GM18868 (cell line): ENCODE measurements at regions not wholly inside any gene's neighbourhood (a gene's known extent, or its start where the extent isn't known, plus 50 kb on each side); places are given as distances from the start of the nearest gene placed in this dataset.
"Not testable (repeated sequence)": the region's sequence is repeated elsewhere in the genome, so short reads cannot be mapped to it uniquely, and the experiment has no call there.

Experiments
- ATAC-seq: cut with Tn5 transposase; IDR thresholded peaks from one replicate; pipeline ENCODE4 v1.9.1; 2021; ENCODE audit warnings: mild to moderate bottlenecking, moderate library complexity; ENCODE audit not compliant: unreplicated experiment

DNA sequence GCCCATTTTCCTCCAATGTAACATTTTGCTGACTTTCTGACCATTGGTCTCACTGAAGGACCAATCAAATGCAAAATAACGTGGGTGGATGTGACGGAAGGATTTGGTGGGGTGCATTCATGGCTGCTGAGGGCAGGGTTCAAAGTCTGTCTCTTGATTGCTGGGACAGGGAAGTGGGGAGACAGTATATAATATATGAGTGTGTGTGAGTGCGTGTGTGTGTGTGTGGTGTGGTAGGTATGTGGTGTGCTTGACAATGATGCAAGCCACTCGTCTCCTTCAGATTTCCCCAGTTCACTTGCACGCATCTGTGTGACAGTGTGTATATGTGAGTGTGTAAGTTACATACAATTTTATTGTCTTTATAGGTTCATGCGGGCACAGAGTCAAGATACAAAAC is 477.3 kb downstream of the DIRAS2 start:
- no peak for ATAC-seq

DNA sequence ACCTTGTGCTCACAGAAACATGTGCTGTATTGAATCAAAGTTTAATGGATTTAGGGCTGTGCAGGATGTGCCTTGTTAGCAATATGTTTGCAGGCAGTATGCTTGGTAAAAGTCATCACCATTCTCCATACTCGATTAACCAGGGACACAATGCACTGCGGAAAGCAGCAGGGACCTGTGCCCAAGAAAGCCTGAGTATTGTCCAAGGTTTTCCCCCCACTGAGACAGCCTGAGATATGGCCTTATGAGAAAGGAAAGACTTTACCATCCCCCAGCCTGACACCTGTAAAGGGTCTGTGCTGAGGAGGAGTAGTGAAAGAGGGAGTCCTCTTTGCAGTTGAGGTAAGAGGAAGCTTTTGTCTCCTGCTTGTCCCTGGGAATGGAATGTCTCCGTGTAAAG is 476.2 kb downstream of the DIRAS2 start:
- not testable (repeated sequence) for ATAC-seq

DNA sequence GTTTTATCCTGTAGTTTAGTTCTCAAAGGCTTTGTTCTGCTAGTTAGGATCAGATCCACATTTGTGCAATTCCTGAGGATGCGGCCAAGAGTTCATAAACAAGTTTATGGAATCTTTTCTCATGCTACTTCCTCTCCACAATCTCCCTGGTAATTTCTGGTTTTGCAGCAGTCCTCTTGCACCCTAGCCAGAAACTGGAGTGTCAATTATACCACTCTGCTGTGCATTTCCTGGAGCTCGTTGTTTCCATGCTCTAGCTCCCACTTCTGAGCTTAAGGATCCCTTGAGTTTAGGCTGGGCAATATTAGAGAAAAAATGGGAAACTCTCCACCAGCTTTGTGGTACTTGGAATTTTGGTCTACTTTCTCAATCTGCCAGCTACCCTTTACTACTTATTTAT is 474.7 kb downstream of the DIRAS2 start:
- ATAC-seq = no peak

GRCh38 chr9:90169490-90169889 is 473.1 kb downstream of the DIRAS2 start:
- ATAC-seq = no peak

- not testable (repeated sequence) for ATAC-seq
Measured at GRCh38 chr9:90173935-90174334, 468.7 kb downstream of the DIRAS2 start.

DNA sequence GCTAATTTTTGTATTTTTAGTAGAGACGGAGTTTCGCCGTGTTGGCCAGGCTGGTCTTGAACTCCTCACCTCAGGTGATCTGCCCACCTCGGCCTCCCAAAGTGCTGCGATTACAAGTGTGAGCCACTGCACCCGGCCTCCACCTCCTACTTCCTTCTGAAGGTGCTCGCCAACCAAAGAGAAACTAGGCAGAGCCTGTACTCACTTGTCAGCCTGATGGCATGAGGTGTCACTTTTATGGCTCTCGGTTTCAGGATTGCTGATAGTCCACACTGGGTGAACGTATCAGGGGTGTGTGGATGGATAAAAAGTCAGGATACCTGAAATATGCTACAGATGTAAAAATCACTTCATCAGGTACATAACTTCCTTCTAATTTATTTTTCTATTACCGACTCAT is 468.3 kb downstream of the DIRAS2 start:
- ATAC-seq = not testable (repeated sequence)

- ATAC-seq = no peak
Measured at GRCh38 chr9:90175257-90175656, 467.4 kb downstream of the DIRAS2 start.

DNA sequence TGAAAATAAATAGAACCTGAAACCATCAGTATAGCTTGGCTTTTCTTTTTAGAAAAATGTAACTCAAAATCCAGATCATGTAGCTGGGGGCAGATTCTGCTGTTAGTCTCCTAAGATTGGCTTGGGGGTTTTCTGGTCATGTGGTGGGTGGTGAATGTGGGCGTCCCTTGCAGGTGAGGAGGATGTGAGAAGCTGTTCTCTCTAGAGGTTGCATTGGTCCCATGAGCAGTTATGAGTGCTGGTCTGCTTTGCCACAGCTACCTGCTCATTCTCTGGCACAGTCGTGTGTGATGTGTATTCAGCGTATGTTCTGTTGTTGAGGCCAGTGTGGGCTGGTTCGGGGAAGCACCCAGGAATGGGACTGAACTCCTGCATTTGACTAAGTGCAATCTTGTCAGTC is 466.8 kb downstream of the DIRAS2 start:
- ATAC-seq = no peak

- no peak for ATAC-seq
Measured at GRCh38 chr9:90176901-90177300, 465.7 kb downstream of the DIRAS2 start.

- ATAC-seq = no peak
Measured at GRCh38 chr9:90180381-90180780, 462.2 kb downstream of the DIRAS2 start.

GRCh38 chr9:90188656-90189055 is 454.0 kb downstream of the DIRAS2 start:
- ATAC-seq = peak; percentile 55

DNA sequence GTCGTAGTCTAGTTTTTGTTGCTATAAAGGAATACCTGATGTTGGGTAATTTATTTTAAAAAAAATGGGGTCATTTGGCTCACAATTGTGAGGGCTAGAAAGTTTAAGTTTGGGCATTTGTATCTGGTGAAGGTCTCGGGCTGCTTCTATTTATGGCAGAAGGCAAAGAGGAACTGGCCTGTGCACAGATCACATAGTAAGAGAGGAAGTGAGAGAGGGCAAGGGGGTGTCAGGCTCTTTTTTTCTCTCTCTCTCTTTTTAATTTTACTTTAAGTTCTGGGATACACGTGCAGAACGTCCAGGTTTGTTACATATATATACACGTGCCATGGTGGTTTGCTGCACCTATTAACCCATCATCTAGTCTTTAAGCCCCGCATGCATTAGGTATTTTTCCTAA is 453.3 kb downstream of the DIRAS2 start:
- ATAC-seq = peak; percentile 99

- not testable (repeated sequence) for ATAC-seq
Measured at GRCh38 chr9:90192465-90192864, 450.2 kb downstream of the DIRAS2 start.

GRCh38 chr9:90198956-90199355 is 443.7 kb downstream of the DIRAS2 start:
- no peak for ATAC-seq

- ATAC-seq = no peak
Measured at GRCh38 chr9:90201766-90202165, 440.9 kb downstream of the DIRAS2 start.

DNA sequence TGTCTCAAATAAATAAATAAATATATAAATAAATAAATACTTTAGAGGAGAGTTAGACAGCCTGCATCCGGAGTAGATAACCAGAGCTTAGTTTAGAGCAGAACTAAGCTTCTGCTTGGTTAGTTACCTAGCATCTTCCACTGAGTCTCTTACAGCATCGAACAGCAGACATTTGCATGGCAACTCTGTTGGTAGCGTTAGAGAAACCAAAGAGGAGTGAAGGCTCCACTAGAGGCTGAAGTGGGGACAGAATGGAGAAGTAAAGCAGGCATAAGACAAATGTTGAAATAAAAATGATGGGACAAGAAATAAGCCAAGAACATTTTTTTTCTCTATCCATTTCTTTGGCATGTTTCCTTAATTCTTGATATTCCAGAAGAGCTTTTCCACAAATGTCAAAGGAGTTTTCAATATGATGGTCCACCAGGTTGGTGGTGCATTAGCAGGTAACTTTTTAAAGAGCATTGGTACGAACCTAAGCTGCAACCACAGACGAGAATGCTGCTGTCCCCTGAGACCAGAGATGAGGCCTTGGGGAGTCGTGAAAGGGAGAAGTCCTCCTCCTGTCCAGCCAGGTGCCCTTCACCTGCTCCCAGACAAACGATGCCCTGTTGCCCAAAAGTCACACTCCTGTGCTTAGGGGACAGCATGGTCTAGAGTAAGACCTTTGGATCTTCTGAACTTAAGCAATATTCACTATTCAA is 438.3 kb downstream of the DIRAS2 start:
- no peak for ATAC-seq

DNA sequence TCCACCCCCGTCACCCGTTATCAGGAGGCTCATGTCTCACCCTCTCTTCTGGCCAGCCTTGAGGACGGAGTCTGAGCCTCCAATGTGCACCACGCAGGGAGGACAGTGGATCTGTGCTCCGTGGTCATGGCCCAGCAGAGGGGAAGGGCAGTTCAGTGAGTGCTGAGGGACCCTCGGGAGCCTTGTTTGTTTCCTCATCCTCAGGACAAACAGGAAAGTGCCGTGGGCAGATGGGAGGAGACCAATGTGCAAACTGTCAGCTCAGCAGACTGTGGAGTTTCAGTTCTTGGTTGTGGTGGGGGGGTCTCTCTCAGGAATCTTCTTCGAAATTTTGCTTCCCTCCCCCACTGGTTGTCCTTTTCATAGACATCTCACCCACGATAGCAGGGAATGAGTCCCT is 429.6 kb downstream of the DIRAS2 start:
- not testable (repeated sequence) for ATAC-seq

- no peak for ATAC-seq
Measured at GRCh38 chr9:90219548-90220118, 423.0 kb downstream of the DIRAS2 start.

GRCh38 chr9:90221899-90222298 is 420.7 kb downstream of the DIRAS2 start:
- not testable (repeated sequence) for ATAC-seq

- not testable (repeated sequence) for ATAC-seq
Measured at GRCh38 chr9:90226839-90227338, 415.7 kb downstream of the DIRAS2 start.

- not testable (repeated sequence) for ATAC-seq
Measured at GRCh38 chr9:90233081-90233480, 409.5 kb downstream of the DIRAS2 start.

- no peak for ATAC-seq
Measured at GRCh38 chr9:90240541-90240940, 402.1 kb downstream of the DIRAS2 start.

DNA sequence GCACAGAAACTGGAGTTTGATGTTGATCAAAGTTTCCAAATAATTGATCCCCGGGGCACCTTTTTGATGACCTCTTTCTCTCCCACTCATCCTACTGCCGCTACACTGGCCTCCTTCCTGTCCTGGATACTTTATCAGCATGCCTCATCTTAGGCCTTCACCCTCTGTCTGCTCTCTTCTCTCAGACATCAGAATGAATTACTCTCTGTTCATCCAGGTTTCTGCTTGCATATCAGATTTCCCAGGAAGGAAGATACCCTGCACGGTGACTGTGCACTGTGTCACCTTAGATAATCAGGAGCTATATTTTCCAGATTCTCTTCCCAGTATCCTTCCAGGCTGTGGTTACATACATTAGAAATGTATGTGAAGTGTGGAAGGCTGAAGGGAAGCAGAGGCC is 397.0 kb downstream of the DIRAS2 start:
- ATAC-seq = no peak
